Endothelial cell (in vitro differentiated cells): ENCODE measurements at regions not wholly inside any gene's neighbourhood (a gene's known extent, or its start where the extent isn't known, plus 50 kb on each side); places are given as distances from the start of the nearest gene placed in this dataset.

Experiments
- DNase-seq: peaks from one replicate; pipeline ENCODE4 v3.0.0; 2021; ENCODE audit warnings: low spot score
- H3K27ac Mint-ChIP-seq: one replicate; pipeline ENCODE4 v1.8.0; 2021; ENCODE audit warnings: mixed read lengths, inconsistent platforms; ENCODE audit not compliant: unreplicated experiment
- H3K27me3 Mint-ChIP-seq: one replicate; pipeline ENCODE4 v1.8.0; 2021; ENCODE audit warnings: mild to moderate bottlenecking, moderate library complexity, mixed read lengths, inconsistent platforms; ENCODE audit not compliant: unreplicated experiment
- H3K36me3 Mint-ChIP-seq: one replicate; pipeline ENCODE4 v1.8.0; 2021; ENCODE audit warnings: mild to moderate bottlenecking, low read depth, mixed read lengths, inconsistent platforms; ENCODE audit not compliant: unreplicated experiment
- H3K4me1 Mint-ChIP-seq: one replicate; pipeline ENCODE4 v1.8.0; 2021; ENCODE audit warnings: mild to moderate bottlenecking, mixed read lengths, inconsistent platforms; ENCODE audit not compliant: unreplicated experiment
- H3K4me3 Mint-ChIP-seq: one replicate; pipeline ENCODE4 v1.8.0; 2021; ENCODE audit warnings: mild to moderate bottlenecking, mixed read lengths, inconsistent platforms; ENCODE audit not compliant: unreplicated experiment
- H3K9me3 Mint-ChIP-seq: one replicate; pipeline ENCODE4 v1.8.0; 2021; ENCODE audit warnings: mixed read lengths, inconsistent platforms; ENCODE audit not compliant: unreplicated experiment
- TF ChIP-seq, protein P1 (sequence below): fragments of 200-600 bp; sonication (generic); IDR thresholded peaks from one replicate; pipeline ENCODE4 v1.5.0; 2021; ENCODE audit warnings: antibody characterized with exemption; ENCODE audit not compliant: unreplicated experiment

DNA sequence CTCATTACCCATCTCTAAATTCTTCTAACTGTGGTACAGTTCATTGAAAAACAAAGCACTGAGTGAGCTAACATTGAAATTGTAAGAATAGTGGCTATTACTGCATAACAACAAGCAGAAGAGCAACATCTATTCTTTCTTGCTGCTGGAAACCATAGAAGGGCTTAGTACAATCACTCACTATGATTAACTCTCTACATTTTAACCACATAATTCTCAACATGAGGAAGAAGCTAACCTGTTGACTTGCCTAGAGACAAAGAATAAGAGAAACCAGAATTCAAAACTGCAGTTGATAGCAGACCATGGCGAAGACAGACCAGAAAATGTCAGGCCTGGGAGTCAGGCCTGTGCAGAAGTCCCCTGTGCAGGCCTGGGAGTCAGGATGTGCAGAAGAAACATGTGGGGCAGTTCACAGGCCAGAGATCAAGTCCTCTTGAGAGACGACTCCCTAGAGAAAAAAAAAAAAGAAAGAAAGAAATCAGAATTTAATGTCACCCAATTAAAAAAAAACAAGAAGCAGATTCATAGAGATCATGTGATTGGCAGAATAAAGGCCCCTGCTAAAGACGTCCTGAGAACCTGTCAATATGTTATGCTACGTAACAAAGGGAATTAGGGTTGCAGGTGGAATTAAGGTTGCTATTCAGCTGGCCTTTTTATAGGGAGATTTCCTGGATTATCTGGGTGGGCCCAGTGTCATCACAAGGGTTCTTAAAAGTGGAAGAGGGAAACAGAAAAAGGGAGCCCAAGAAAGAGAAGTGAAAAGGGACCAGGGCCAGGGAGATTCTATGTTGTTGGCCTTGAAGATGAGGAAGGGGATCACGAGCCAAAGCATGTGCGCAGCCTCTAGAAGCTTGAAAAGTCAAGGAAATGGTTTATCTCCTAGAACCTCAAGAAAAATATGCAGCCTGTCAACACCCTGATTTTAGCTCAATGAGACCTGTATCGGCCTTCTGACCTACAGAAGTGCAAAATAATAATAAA lies 94.9 kb downstream of the MRPL39 start:
- no peak overlapping the region for H3K27ac Mint-ChIP-seq
- H3K27me3 Mint-ChIP-seq, result no peaks in the 10 kb centered on the region
- no peaks in the 10 kb centered on the region for H3K36me3 Mint-ChIP-seq
- H3K9me3 Mint-ChIP-seq, result no peaks in the 10 kb centered on the region
- no peak overlapping the region for H3K4me3 Mint-ChIP-seq
- TF ChIP-seq, protein P1, sequence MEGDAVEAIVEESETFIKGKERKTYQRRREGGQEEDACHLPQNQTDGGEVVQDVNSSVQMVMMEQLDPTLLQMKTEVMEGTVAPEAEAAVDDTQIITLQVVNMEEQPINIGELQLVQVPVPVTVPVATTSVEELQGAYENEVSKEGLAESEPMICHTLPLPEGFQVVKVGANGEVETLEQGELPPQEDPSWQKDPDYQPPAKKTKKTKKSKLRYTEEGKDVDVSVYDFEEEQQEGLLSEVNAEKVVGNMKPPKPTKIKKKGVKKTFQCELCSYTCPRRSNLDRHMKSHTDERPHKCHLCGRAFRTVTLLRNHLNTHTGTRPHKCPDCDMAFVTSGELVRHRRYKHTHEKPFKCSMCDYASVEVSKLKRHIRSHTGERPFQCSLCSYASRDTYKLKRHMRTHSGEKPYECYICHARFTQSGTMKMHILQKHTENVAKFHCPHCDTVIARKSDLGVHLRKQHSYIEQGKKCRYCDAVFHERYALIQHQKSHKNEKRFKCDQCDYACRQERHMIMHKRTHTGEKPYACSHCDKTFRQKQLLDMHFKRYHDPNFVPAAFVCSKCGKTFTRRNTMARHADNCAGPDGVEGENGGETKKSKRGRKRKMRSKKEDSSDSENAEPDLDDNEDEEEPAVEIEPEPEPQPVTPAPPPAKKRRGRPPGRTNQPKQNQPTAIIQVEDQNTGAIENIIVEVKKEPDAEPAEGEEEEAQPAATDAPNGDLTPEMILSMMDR, result no peak
- H3K4me1 Mint-ChIP-seq, result peaks cover 2% of the 10 kb centered on the region
- DNase-seq, result no peak

DNA sequence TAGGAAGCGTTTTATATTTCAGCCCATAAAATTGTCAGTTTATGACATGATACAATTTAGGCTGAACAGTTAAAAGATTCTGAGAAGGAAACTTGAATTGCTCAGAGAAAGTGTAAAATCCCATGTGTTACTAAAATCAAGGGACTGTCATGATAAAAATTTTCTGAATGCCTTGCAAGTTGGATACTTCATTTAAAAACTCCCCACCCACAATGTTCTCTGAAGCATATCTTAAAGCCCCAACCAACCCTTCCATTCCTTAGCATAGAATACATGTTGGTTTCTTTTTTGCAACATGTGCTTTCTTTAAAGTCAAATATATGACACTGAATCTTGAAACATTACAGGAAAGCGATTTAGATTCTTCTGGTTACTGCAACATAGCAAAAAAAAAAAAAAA lies 97.4 kb downstream of the MRPL39 start:
- H3K36me3 Mint-ChIP-seq, result no peaks in the 10 kb centered on the region
- no peaks in the 10 kb centered on the region for H3K27me3 Mint-ChIP-seq
- DNase-seq, result no peak
- TF ChIP-seq, protein P1, result no peak
- H3K4me1 Mint-ChIP-seq, result peaks cover 2% of the 10 kb centered on the region
- no peak overlapping the region for H3K4me3 Mint-ChIP-seq
- no peaks in the 10 kb centered on the region for H3K9me3 Mint-ChIP-seq
- no peak overlapping the region for H3K27ac Mint-ChIP-seq

DNA sequence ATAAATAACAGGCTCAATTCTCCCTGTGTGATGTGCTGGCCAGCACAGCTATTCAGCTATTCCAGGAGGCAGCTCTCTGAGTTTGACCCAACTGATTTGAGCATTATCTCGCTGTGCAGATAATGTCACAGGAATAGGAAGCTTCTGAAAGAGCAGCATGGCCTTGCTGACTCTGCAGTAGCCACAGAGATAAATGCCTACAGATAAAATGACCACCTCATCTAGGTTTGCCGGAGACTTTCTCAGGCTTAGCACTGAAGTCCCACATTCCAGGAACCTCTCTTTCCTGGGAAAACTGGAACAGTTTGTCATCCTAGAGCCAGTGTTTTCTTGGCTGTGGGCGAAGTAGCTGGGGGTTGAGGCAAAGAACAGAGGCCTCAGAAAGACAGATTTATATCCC lies 98.9 kb downstream of the MRPL39 start:
- TF ChIP-seq, protein P1, result no peak
- Mint-ChIP-seq H3K27me3 (no peaks in the 10 kb centered on the region), H3K4me1 (peaks cover 2% of the 10 kb centered on the region), H3K4me3 (no peak overlapping the region), H3K27ac (no peak overlapping the region), H3K36me3 (no peaks in the 10 kb centered on the region), H3K9me3 (no peaks in the 10 kb centered on the region)
- no peak for DNase-seq

DNA sequence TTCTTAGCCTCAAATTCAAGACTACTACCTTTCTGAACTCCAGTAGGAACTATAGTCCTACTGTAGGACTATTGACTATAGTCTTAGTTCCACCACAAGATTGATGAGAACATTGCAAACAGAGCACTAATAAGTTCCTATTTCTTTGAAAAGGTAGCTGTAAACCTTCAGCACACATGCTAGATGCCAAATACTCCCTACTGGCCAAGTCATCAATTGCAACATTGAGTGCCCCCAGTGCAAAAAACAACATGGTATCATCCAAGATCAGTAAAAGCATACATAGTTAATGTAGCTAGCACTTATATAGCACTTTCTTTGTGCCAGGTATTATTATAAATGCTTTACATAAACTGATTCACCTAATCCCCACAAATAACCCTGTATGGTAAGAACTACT lies 99.8 kb downstream of the MRPL39 start:
- no peaks in the 10 kb centered on the region for H3K9me3 Mint-ChIP-seq
- peaks cover 2% of the 10 kb centered on the region for H3K4me1 Mint-ChIP-seq
- TF ChIP-seq, protein P1, result no peak
- H3K4me3 Mint-ChIP-seq, result no peak overlapping the region
- no peaks in the 10 kb centered on the region for H3K36me3 Mint-ChIP-seq
- H3K27me3 Mint-ChIP-seq, result no peaks in the 10 kb centered on the region
- DNase-seq, result no peak
- no peak overlapping the region for H3K27ac Mint-ChIP-seq

DNA sequence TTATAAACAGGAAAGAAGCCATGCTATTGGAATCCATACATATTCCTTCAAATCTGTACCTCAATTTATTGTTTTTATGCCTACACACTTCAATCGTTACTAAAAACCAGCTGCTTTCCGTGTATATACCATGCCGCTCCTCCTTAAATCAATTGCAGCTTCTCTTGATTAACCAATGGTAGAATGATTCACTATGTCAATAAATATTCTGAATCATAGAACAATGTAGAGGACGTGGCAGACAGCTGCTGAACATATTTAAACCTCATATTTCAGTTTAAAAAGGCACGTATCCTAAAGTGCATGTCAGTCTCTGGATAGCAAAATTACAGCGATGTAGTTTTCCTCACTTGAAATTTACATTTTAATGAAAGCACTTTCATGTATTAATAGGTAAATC lies 100.4 kb downstream of the MRPL39 start:
- Mint-ChIP-seq H3K9me3 (no peaks in the 10 kb centered on the region), H3K27ac (no peak overlapping the region), H3K4me1 (peaks cover 2% of the 10 kb centered on the region), H3K36me3 (no peaks in the 10 kb centered on the region), H3K4me3 (no peak overlapping the region), H3K27me3 (no peaks in the 10 kb centered on the region)
- TF ChIP-seq, protein P1, result no peak
- no peak for DNase-seq
